IPS-15b (cell line): ENCODE measurements at regions not wholly inside any gene's neighbourhood (a gene's known extent, or its start where the extent isn't known, plus 50 kb on each side); places are given as distances from the start of the nearest gene placed in this dataset.

Experiments
- H3K27me3 ChIP-seq: one replicate; pipeline ENCODE4 v1.6.1; 2013; ENCODE audit warnings: low read length; ENCODE audit not compliant: control insufficient read depth, insufficient read depth
- H3K36me3 ChIP-seq: one replicate; pipeline ENCODE4 v1.6.1; 2013; ENCODE audit warnings: low read length; ENCODE audit not compliant: control insufficient read depth, insufficient read depth
- H3K4me1 ChIP-seq: one replicate; pipeline ENCODE4 v1.6.1; 2013; ENCODE audit warnings: mild to moderate bottlenecking, low read length; ENCODE audit not compliant: control insufficient read depth, insufficient read depth
- H3K4me3 ChIP-seq: one replicate; pipeline ENCODE4 v1.5.1; 2013; ENCODE audit warnings: low read depth, low read length
- H3K9ac ChIP-seq: one replicate; pipeline ENCODE4 v1.6.1; 2013; ENCODE audit warnings: low read depth, mild to moderate bottlenecking, low read length
- H3K9me3 ChIP-seq: one replicate; pipeline ENCODE4 v1.6.1; 2013; ENCODE audit warnings: mild to moderate bottlenecking, low read length; ENCODE audit not compliant: control insufficient read depth, insufficient read depth

DNA sequence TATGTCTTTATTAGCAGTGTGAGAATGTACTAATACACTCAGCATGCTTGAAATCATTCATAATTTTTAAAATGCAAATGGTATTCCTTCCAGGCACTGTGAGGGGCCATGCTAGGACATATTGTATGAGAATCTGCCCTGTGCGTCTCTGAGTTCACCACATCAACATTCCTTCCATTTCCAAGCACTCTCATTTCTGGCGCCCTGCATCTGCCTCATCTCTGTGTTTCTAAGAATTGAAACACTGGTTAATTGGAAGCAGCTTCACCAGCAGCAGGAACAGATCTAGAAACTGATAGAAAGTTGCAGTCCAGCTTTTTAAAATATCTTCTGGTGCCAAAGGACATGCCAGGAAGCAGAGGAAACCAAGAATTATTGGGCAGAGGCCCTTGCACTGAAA is 555.9 kb upstream of the DPP6 start:
- no peaks in the 10 kb centered on the region for H3K27me3 ChIP-seq
- H3K9me3 ChIP-seq, result peaks cover 4% of the 10 kb centered on the region
- H3K36me3 ChIP-seq, result no peaks in the 10 kb centered on the region
- no peaks in the 10 kb centered on the region for H3K4me1 ChIP-seq
- H3K9ac ChIP-seq, result no peak overlapping the region
- H3K4me3 ChIP-seq, result no peak overlapping the region

- Histone ChIP-seq H3K4me3 (no peak overlapping the region), H3K4me1 (no peaks in the 10 kb centered on the region), H3K36me3 (no peaks in the 10 kb centered on the region), H3K27me3 (no peaks in the 10 kb centered on the region), H3K9me3 (no peaks in the 10 kb centered on the region), H3K9ac (no peak overlapping the region)
Observed at GRCh38 chr7:153503093-153503492, 549.1 kb upstream of the DPP6 start.

DNA sequence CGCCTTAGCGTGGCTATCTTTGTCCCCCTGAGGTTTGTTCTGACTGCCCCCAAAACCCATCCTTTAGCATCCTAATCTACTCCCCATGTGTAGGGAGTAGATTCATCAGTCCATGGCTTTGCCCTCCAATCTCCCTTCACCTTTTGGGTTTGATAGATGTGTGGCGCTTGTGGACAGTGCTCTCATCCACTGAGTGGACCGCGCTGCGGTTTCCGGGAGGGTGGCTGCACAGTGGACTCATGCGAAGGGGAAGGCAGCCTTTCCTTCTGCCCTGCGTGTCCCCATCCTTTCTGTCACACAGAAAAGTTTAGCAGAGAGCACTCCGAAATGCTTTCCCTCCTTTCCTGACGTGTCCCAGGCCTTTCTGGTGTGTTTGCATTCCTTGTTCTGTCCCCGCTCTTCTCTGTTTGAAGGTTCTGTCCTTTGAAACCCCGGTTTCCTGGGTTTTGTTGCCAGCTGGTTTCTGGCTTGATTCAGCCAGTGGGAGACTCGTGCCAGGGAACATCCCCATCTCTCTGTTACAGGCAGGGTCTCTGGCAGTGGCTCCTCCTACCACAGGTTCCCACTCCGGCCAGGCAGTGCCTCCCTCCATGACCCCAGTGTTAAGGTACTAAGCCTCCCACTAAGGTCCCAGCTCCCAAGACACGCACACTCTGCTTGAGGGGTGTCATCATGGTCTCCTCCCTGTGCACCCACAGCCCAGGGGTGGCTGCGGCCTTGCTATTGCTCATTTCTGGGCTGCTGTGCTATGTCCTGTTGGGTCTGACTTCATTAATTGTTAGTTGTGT is 547.7 kb upstream of the DPP6 start:
- H3K9ac ChIP-seq, result no peak overlapping the region
- H3K36me3 ChIP-seq, result no peaks in the 10 kb centered on the region
- H3K9me3 ChIP-seq, result no peaks in the 10 kb centered on the region
- H3K27me3 ChIP-seq, result no peaks in the 10 kb centered on the region
- no peaks in the 10 kb centered on the region for H3K4me1 ChIP-seq
- H3K4me3 ChIP-seq, result no peak overlapping the region

- no peaks in the 10 kb centered on the region for H3K4me1 ChIP-seq
- no peaks in the 10 kb centered on the region for H3K36me3 ChIP-seq
- H3K9me3 ChIP-seq, result no peaks in the 10 kb centered on the region
- H3K9ac ChIP-seq, result no peak overlapping the region
- H3K4me3 ChIP-seq, result no peak overlapping the region
- no peaks in the 10 kb centered on the region for H3K27me3 ChIP-seq
Observed at GRCh38 chr7:153507885-153508284, 544.3 kb upstream of the DPP6 start.

DNA sequence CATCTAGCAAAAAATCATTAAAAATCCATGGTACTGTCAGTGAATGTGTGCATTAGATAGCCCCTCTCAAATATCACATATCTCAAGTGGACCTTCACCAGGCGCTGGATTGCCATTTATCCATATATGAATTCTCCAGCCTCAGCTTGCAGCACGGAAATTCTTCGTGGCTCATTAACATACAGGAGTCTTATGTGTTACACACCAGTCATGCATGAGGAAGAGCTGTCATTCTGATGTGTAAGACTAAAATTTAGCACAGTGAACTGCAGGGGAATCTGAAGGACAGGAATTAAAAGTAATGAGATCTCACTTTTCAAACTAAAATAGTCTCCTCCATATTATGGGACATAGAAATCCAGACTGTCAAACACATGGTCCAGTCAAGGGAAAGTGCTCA is 542.4 kb upstream of the DPP6 start:
- no peaks in the 10 kb centered on the region for H3K36me3 ChIP-seq
- H3K9me3 ChIP-seq, result peaks cover 4% of the 10 kb centered on the region
- H3K9ac ChIP-seq, result no peak overlapping the region
- H3K4me1 ChIP-seq, result no peaks in the 10 kb centered on the region
- no peak overlapping the region for H3K4me3 ChIP-seq
- H3K27me3 ChIP-seq, result no peaks in the 10 kb centered on the region

DNA sequence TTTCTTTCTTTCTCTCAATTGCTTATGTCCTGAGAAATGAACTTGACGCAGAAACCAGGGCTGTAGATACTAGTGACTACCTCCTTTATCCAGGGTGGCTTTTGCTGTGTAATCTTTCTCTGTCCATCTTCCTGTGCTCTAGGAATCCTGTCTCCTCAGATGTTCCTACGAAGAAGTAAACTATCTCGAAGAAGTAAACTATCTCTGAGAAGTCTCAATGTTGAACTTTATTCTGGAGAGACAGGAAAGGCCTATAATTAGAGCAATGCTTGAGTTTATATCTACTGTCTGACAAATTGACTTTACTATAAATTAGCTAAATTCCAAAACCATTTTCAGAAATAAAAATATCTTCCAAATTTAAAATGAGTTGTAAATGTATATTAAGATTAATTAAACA is 541.5 kb upstream of the DPP6 start:
- Histone ChIP-seq H3K9ac (no peak overlapping the region), H3K36me3 (no peaks in the 10 kb centered on the region), H3K9me3 (peaks cover 4% of the 10 kb centered on the region), H3K4me3 (no peak overlapping the region), H3K4me1 (no peaks in the 10 kb centered on the region), H3K27me3 (no peaks in the 10 kb centered on the region)

DNA sequence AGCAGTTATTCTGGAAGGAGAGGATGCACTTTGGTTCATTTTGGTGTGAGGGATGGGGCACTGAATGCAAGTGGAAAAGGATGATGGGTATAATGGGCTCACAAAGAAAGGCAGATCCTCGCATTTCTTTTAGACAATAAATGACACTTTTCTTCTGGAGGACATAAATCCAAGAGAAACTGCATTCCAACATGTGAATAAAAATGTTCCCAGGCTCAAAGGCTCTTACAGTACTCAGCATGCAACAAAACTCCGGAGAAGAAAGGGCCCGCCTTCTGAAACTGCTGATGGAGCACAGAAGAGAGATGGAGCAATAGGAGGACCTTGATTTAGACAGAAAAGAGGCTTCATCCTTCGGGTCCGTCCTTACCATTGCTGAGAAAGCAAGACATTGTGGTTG is 538.2 kb upstream of the DPP6 start:
- Histone ChIP-seq H3K4me1 (no peaks in the 10 kb centered on the region), H3K36me3 (no peaks in the 10 kb centered on the region), H3K9me3 (peaks cover 4% of the 10 kb centered on the region), H3K9ac (no peak overlapping the region), H3K27me3 (no peaks in the 10 kb centered on the region), H3K4me3 (no peak overlapping the region)

DNA sequence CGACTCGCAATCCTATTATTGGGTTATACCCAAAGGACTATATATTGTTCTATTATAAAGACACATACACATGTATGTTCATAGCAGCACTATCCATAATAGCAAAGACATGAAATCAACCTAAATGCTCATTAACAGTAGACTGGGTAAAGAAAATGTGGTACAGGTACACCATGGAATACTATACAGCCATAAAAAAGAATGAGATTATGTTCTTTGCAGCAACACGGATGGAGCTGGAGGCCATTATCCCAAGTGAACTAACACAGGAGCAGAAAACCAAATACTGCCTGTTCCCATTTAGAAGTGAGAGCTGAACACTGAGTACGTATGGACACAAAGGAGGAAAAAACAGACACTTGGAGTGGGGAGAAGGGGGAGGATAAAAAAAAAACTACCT is 536.8 kb upstream of the DPP6 start:
- H3K36me3 ChIP-seq, result no peaks in the 10 kb centered on the region
- no peak overlapping the region for H3K4me3 ChIP-seq
- H3K9ac ChIP-seq, result no peak overlapping the region
- H3K4me1 ChIP-seq, result no peaks in the 10 kb centered on the region
- H3K27me3 ChIP-seq, result no peaks in the 10 kb centered on the region
- H3K9me3 ChIP-seq, result peaks cover 4% of the 10 kb centered on the region

- Histone ChIP-seq H3K36me3 (no peaks in the 10 kb centered on the region), H3K4me1 (no peaks in the 10 kb centered on the region), H3K27me3 (no peaks in the 10 kb centered on the region), H3K9ac (no peak overlapping the region), H3K9me3 (peaks cover 4% of the 10 kb centered on the region), H3K4me3 (no peak overlapping the region)
Observed at GRCh38 chr7:153518201-153518984, 533.8 kb upstream of the DPP6 start.

- H3K36me3 ChIP-seq, result no peaks in the 10 kb centered on the region
- no peak overlapping the region for H3K9ac ChIP-seq
- no peaks in the 10 kb centered on the region for H3K27me3 ChIP-seq
- no peak overlapping the region for H3K4me3 ChIP-seq
- H3K4me1 ChIP-seq, result no peaks in the 10 kb centered on the region
- H3K9me3 ChIP-seq, result no peaks in the 10 kb centered on the region
Observed at GRCh38 chr7:153521370-153521769, 530.8 kb upstream of the DPP6 start.

DNA sequence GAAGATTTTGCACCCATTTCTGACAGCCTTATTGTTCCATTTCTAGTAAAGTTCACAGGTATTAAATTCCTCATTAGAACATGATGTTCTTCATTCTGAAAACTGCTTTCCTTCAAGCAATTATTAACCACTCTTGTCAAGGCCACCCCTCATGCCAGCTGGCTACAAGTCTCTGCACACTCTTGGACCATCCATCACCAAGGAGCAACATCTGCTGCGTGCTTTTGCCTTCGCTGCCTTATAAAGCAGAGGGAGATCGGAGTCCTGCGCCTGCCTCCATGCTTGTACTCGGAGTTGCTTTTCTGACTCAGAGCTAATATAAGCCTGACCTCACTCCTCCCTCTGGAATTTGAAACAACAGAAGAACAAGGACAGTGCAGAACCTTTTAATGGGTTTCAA is 529.9 kb upstream of the DPP6 start:
- Histone ChIP-seq H3K4me3 (no peak overlapping the region), H3K9ac (no peak overlapping the region), H3K36me3 (no peaks in the 10 kb centered on the region), H3K27me3 (no peaks in the 10 kb centered on the region), H3K4me1 (no peaks in the 10 kb centered on the region), H3K9me3 (no peaks in the 10 kb centered on the region)
